ENCODE measurements at regions not wholly inside any gene's neighbourhood (a gene's known extent, or its start where the extent isn't known, plus 50 kb on each side); places are given as distances from the start of the nearest gene placed in this dataset.

- no peak for TF ChIP-seq CBFB (CRISPR knock-in tag; IDR thresholded peaks at IDR 0.05; ENCODE audit: low read depth)
- no peak for TF ChIP-seq FOXP1 (CRISPR knock-in tag; IDR thresholded peaks at IDR 0.05; ENCODE audit: borderline replicate concordance)
- TF ChIP-seq NFYB (CRISPR knock-in tag; conservative IDR thresholded peaks at IDR 0.05; ENCODE audit: low read depth), result no peak
- TF ChIP-seq AFF4 (CRISPR knock-in tag; IDR thresholded peaks at IDR 0.05; ENCODE audit: borderline replicate concordance), result no peak
These were observed 94.4 kb upstream of the RBBP8 start for GRCh38 chr18:22838639-22839277.

All from WTC11 (cell line).